ENCODE measurements at regions not wholly inside any gene's neighbourhood (a gene's known extent, or its start where the extent isn't known, plus 50 kb on each side); places are given as distances from the start of the nearest gene placed in this dataset.

DNA sequence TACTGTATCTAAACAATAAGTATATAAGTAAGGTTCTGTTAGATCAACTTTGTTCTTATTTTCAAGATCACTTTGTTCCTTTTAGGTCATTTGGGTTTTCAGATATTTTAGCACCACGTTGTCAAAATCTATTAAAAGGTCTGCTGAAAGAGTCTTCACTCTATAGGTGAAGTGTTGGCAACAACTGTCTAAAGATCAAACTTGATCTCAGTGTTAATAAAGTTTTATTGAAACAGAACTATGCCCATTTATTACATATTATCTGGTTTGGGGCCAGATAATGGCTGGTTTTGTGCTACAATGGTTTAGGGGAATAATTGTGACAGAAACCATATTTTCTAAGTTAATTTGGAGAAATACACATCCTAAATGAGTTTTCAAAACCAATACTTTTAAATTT, 478.9 kb upstream of the GRM3 start:
- Histone ChIP-seq H3K4me3 (no peak overlapping the region), H3K4me1 (no peaks in the 10 kb centered on the region), H3K27ac (no peak overlapping the region), H3K27me3 (no peaks in the 10 kb centered on the region), H3K9me3 (peaks cover 0 to 10% of the 10 kb centered on the region in 2 donors), H3K36me3 (no peaks in the 10 kb centered on the region)
- ATAC-seq (no peak), DNase-seq (no peak)
- intact Hi-C loops (cut with DNase I): no loop called here
- TF ChIP-seq, protein P1, sequence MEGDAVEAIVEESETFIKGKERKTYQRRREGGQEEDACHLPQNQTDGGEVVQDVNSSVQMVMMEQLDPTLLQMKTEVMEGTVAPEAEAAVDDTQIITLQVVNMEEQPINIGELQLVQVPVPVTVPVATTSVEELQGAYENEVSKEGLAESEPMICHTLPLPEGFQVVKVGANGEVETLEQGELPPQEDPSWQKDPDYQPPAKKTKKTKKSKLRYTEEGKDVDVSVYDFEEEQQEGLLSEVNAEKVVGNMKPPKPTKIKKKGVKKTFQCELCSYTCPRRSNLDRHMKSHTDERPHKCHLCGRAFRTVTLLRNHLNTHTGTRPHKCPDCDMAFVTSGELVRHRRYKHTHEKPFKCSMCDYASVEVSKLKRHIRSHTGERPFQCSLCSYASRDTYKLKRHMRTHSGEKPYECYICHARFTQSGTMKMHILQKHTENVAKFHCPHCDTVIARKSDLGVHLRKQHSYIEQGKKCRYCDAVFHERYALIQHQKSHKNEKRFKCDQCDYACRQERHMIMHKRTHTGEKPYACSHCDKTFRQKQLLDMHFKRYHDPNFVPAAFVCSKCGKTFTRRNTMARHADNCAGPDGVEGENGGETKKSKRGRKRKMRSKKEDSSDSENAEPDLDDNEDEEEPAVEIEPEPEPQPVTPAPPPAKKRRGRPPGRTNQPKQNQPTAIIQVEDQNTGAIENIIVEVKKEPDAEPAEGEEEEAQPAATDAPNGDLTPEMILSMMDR (IDR thresholded peaks at IDR 0.05): no peak

DNA sequence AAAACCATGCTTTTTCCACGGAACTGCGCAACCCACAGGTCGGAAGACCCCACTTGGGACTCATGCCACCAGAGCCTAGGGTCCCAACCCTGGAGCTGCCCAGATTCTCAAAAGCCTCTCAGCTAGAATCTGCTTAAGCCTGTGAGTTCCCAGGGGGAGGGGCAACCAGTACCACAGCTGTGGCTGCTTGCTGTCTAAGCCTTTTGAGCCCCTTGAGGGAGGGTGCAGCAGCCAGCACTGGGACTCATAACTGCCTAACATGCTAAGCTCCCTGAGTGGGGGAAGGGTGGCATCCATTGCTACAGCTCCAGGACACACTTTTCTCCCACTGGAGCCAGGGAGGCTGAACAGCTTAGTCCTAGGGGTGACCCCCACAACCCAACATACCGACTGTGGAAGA, 485.6 kb upstream of the GRM3 start:
- Histone ChIP-seq H3K4me1 (no peaks in the 10 kb centered on the region), H3K4me3 (no peak overlapping the region), H3K9me3 (peaks cover 0 to 21% of the 10 kb centered on the region in 2 donors), H3K27ac (no peak overlapping the region), H3K36me3 (no peaks in the 10 kb centered on the region), H3K27me3 (no peaks in the 10 kb centered on the region)
- TF ChIP-seq, protein P1 (IDR thresholded peaks at IDR 0.05): no peak
- DNase-seq: no peak
- ATAC-seq: no peak
- intact Hi-C loops (cut with DNase I): no loop called here

DNA sequence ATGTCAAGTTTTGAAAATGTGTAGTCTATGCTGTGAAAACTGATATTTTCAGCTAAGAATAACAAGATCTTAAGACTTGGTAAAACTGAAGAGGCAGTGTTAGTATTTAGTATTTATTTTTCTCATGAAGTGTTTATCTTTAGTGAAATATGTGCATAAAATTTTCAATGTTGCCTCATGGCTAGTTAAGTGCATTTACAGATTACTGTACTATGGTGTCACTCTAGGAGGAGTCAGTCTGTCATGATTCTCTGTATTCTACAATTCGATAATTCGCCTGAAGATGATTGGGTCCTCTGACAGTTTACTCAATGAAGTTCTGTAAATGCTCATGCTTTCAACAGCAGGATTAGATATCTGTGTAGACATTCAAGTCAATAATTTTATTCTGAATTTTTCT, 488.1 kb upstream of the GRM3 start:
- Histone ChIP-seq H3K27ac (no peak overlapping the region), H3K36me3 (no peaks in the 10 kb centered on the region), H3K9me3 (peaks cover 0 to 19% of the 10 kb centered on the region in 2 donors), H3K27me3 (no peaks in the 10 kb centered on the region), H3K4me3 (no peak overlapping the region), H3K4me1 (no peaks in the 10 kb centered on the region)
- no peak for ATAC-seq
- DNase-seq: no peak
- intact Hi-C loops (cut with DNase I): no loop called here
- TF ChIP-seq, protein P1 (IDR thresholded peaks at IDR 0.05): no peak

DNA sequence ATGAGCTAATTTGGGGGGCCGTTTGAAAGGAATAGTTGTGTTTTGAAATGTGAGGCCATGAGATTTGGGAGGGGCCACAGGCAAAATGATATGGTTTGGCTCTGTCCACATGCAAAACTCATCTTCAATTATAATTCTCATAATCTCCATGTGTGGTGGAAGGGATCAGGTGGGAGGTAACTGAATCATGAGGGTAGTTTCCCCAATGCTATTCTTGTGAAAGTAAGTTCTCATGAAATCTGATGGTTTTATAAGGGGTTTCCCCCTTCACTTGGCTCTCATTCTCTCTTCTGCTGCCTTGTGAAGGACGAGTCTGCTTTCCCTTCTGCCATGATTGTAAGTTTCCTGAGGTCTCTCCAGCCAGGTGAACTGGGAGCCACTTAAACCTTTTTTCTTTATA, 490.8 kb upstream of the GRM3 start:
- H3K27me3 ChIP-seq: no peaks in the 10 kb centered on the region
- no peak overlapping the region for H3K27ac ChIP-seq
- intact Hi-C loops (cut with DNase I): no loop called here
- TF ChIP-seq, protein P1 (IDR thresholded peaks at IDR 0.05): no peak
- peaks cover 0 to 10% of the 10 kb centered on the region in 2 donors for H3K9me3 ChIP-seq
- no peak for DNase-seq
- no peak for ATAC-seq
- H3K4me3 ChIP-seq: no peak overlapping the region
- no peaks in the 10 kb centered on the region for H3K4me1 ChIP-seq
- no peaks in the 10 kb centered on the region for H3K36me3 ChIP-seq

DNA sequence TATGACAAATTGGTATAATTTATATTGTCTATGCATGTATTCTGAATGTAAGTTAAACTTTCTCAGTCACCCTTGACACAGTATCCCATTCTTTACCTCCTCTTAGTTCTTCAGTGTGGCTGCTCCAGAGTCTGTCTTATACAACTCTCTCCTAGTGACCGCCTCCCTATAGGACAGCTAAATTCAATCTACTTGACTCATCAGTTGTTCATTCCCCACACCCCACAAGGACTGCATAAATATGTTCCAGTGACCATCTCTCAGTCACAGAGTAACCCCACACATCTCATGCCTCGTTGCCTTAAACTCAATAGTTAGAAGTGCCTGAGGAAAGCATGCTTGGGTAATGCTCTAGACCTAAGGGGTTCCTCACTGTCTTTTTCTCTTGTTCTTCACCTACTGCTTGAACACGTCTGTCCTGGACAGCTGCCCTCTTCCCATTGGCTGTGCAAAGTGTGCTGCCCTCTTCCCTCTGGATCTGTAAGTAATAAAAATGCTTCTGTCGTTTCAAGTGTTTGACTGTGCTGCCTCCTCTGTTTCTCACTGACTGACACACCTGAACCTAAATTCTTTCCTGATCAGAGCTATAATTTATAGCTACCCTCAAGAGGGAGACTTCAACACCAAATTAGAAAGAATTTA, 494.6 kb upstream of the GRM3 start:
- no peak for DNase-seq
- Histone ChIP-seq H3K9me3 (peaks cover 0 to 4% of the 10 kb centered on the region in 2 donors), H3K27ac (no peak overlapping the region), H3K4me3 (no peak overlapping the region), H3K36me3 (no peaks in the 10 kb centered on the region), H3K4me1 (no peaks in the 10 kb centered on the region), H3K27me3 (no peaks in the 10 kb centered on the region)
- ATAC-seq: no peak
- TF ChIP-seq, protein P1 (IDR thresholded peaks at IDR 0.05): no peak
- intact Hi-C loops (cut with DNase I): no loop called here
